ENCODE measurements at regions not wholly inside any gene's neighbourhood (a gene's known extent, or its start where the extent isn't known, plus 50 kb on each side); places are given as distances from the start of the nearest gene placed in this dataset.
"Not testable (repeated sequence)": the region's sequence is repeated elsewhere in the genome, so short reads cannot be mapped to it uniquely, and the experiment has no call there.

- TF ChIP-seq, protein P1, sequence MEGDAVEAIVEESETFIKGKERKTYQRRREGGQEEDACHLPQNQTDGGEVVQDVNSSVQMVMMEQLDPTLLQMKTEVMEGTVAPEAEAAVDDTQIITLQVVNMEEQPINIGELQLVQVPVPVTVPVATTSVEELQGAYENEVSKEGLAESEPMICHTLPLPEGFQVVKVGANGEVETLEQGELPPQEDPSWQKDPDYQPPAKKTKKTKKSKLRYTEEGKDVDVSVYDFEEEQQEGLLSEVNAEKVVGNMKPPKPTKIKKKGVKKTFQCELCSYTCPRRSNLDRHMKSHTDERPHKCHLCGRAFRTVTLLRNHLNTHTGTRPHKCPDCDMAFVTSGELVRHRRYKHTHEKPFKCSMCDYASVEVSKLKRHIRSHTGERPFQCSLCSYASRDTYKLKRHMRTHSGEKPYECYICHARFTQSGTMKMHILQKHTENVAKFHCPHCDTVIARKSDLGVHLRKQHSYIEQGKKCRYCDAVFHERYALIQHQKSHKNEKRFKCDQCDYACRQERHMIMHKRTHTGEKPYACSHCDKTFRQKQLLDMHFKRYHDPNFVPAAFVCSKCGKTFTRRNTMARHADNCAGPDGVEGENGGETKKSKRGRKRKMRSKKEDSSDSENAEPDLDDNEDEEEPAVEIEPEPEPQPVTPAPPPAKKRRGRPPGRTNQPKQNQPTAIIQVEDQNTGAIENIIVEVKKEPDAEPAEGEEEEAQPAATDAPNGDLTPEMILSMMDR (optimal IDR thresholded peaks at IDR 0.05 in 1 of 3, IDR thresholded peaks at IDR 0.05 in 1 of 3, conservative IDR thresholded peaks at IDR 0.05 in 1 of 3; ENCODE audit: extremely low read depth in 1 of 3, insufficient read depth in 2 of 3, low read length in 3 of 3) = not testable (repeated sequence)
- TF ChIP-seq EZH2 (IDR thresholded peaks at IDR 0.05; ENCODE audit: low read length) = not testable (repeated sequence)
Measured at GRCh38 chr4:160574272-160574671, 1471.4 kb downstream of the RAPGEF2 start.

Data from keratinocyte (primary cell).